ENCODE measurements at regions not wholly inside any gene's neighbourhood (a gene's known extent, or its start where the extent isn't known, plus 50 kb on each side); places are given as distances from the start of the nearest gene placed in this dataset.
A peak's percentile ranks its signal among the peaks of the same experiment; 100 is the strongest.

GRCh38 chr14:50038398-50039119 is 77.8 kb downstream of the VCPKMT start:
- DNase-seq (ENCODE audit: low read depth in 3 of 3) = no peak

GRCh38 chr14:50039120-50039517 is 77.3 kb downstream of the VCPKMT start:
- no peak for DNase-seq (ENCODE audit: low read depth in 3 of 3)

GRCh38 chr14:50039734-50040400 is 76.5 kb downstream of the VCPKMT start:
- no peak for DNase-seq (ENCODE audit: low read depth in 3 of 3)

- DNase-seq (ENCODE audit: low read depth in 3 of 3) = peak in 1 of 3 experiments; percentile 8
Observed at GRCh38 chr14:50040401-50040775, 76.0 kb downstream of the VCPKMT start.

- no peak for DNase-seq (ENCODE audit: low read depth in 3 of 3)
Observed at GRCh38 chr14:50040895-50041465, 75.4 kb downstream of the VCPKMT start.

- DNase-seq (ENCODE audit: low read depth in 3 of 3) = no peak
Observed at GRCh38 chr14:50041980-50042379, 74.4 kb downstream of the VCPKMT start.

GRCh38 chr14:50044042-50044651 is 72.2 kb downstream of the VCPKMT start:
- DNase-seq (ENCODE audit: low read depth in 3 of 3) = no peak

GRCh38 chr14:50045039-50045711 is 71.2 kb downstream of the VCPKMT start:
- DNase-seq (ENCODE audit: low read depth in 3 of 3) = peak in 2 of 3 experiments; percentile 31 to 37

GRCh38 chr14:50045837-50046236 is 70.5 kb downstream of the VCPKMT start:
- DNase-seq (ENCODE audit: low read depth in 3 of 3) = no peak

- DNase-seq (ENCODE audit: low read depth in 3 of 3) = no peak
Observed at GRCh38 chr14:50047274-50047676, 69.1 kb downstream of the VCPKMT start.

GRCh38 chr14:50049093-50049492 is 67.3 kb downstream of the VCPKMT start:
- no peak for DNase-seq (ENCODE audit: low read depth in 3 of 3)

- no peak for DNase-seq (ENCODE audit: low read depth in 3 of 3)
Observed at GRCh38 chr14:50049703-50050570, 66.4 kb downstream of the VCPKMT start.

GRCh38 chr14:50051106-50051505 is 65.3 kb downstream of the VCPKMT start:
- DNase-seq (ENCODE audit: low read depth in 3 of 3) = no peak

GRCh38 chr14:50051706-50052105 is 64.7 kb downstream of the VCPKMT start:
- no peak for DNase-seq (ENCODE audit: low read depth in 3 of 3)

GRCh38 chr14:50052517-50052916 is 63.9 kb downstream of the VCPKMT start:
- no peak for DNase-seq (ENCODE audit: low read depth in 3 of 3)

GRCh38 chr14:50053935-50054334 is 62.4 kb downstream of the VCPKMT start:
- DNase-seq (ENCODE audit: low read depth in 3 of 3) = no peak

GRCh38 chr14:50055461-50056228 is 60.7 kb downstream of the VCPKMT start:
- no peak for DNase-seq (ENCODE audit: low read depth in 3 of 3)

- DNase-seq (ENCODE audit: low read depth in 3 of 3) = no peak
Observed at GRCh38 chr14:50056435-50056834, 59.9 kb downstream of the VCPKMT start.

GRCh38 chr14:50057331-50057730 is 59.0 kb downstream of the VCPKMT start:
- DNase-seq (ENCODE audit: low read depth in 3 of 3) = no peak

GRCh38 chr14:50058113-50058512 is 58.3 kb downstream of the VCPKMT start:
- DNase-seq (ENCODE audit: low read depth in 3 of 3) = no peak

Data from stimulated activated CD4-positive, alpha-beta T cell treated with anti-CD3 and anti-CD28 coated beads, TNF-alpha, amount 100 ng/mL, for 4 hours (primary cell).